Cerebellar nuclear complex (tissue), 1 donor: ENCODE measurements at regions not wholly inside any gene's neighbourhood (a gene's known extent, or its start where the extent isn't known, plus 50 kb on each side); places are given as distances from the start of the nearest gene placed in this dataset.

Experiments used
- DNase-seq, 2 experiments: peaks; one replicate each; lab custom pipeline; 2025; lab: John Stamatoyannopoulos, UW

DNA sequence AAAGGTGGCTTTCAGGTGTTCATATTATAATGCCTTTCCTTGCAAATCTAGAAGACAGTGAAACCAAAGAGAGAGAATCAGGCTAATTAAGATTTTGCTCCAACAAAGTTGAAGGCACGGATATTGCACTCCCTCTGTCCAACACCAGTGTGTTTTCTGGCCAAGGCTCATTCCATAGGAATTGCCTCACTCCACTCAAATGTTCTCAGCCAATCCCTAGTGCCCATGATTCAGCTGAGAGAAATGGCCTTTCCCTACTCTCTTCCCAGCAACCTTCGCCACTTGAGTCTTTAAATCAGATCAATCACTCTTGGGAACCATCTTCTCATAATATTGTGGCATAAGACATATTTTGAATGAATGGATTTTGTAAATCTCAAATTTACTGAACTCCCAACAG, 768.2 kb upstream of the ACVR2A start:
- DNase-seq = no peak

DNA sequence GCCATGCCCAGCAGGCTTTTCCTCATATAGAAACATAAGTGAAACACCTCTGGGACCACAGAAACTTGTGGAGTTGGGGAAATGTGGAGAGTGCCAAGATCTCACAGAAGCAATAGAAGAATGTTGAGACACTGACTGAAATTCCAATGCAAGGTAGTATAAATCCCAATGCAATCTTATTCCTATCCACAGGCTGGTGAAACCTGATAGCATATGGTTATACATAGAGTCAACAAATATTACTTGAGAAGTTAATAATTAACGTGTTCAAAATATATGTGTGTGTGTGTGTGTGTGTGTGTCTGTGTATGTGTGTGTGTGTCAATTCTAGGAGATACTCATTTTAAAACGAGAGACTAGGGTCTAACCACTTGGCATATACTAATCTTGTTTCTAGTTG, 776.8 kb upstream of the ACVR2A start:
- no peak for DNase-seq

DNA sequence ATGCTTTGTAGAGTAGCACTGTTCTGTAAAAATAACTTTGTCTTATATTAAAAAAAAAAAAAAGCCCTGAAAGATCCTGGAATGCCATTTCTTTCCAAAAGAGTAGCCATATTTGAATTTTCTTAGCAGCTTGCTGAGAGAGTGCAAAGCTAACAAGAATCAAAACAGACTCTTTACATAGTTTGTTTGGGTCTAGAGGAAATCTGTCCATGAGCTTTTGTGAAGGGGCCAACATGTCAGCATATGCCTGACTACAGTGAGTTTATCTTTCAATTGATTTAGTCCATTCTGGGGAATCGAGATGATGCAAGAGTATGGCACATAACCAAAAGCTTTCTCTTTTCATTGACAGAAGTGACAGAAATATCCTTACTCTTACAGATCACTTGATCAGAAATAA, 777.7 kb upstream of the ACVR2A start:
- no peak for DNase-seq

DNA sequence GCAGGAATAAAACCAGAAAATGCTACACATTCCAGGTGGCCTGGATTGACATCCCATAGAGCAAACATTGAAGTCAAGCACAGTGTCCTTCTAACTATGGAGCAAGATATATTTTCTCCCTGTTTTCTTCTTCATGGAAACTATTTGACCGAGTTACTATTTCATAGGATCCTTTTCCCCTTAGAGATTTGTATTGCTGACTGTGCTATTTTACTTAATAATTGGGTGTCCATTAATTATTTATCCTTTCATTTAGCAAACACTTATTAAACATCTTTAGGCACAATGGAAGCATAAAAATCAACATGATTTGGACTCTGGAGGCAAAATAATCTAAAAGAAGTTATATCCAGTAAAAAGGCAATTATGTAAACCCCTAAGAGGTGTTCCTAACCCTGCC, 782.8 kb upstream of the ACVR2A start:
- no peak for DNase-seq

DNA sequence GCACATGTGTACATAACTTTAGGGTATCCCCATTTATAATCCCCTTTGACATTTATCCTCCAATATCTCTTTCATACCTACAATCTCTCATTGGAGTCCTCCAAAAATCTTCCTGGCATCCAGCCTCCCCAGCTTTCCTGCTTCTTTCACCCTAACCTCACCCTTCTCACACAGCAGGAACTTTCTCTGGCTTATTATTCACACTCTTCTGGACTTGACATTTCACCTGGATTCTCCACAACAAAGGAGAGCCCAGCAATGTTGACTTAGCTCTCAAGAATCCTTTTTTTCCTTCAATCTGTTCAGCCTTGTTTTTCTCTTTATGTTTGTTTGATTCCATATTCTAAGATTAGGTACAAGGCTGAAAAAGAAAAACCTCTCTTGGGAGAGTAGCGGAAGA, 783.6 kb upstream of the ACVR2A start:
- DNase-seq = no peak

DNA sequence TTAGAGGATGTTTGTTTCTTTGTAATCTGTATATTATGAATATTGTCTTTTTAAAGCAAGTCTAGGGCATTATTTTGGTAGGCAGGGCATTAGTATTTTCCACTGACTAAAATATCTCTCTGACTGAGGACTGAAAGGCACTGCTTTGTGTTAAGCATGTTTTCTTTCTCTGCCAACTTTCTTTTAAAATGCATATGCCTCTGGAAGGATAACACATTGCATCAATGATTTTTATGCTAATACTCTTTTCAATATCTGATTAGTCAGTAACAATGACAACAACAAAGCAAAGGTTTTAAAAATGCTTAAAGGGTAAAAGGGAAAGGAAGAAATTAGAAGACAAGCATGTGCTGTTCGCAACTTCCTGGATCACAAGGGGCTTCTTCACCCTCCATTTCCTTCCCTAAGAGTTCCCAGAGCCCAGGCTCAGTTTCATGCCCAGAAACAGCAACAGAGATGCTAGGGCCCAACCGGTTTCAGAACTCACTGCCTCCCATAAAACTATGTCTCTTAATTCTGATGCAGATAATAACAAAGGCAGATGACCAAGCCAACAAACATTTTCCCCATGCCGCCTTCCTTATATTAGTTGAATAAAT, 786.8 kb upstream of the ACVR2A start:
- DNase-seq = no peak

DNA sequence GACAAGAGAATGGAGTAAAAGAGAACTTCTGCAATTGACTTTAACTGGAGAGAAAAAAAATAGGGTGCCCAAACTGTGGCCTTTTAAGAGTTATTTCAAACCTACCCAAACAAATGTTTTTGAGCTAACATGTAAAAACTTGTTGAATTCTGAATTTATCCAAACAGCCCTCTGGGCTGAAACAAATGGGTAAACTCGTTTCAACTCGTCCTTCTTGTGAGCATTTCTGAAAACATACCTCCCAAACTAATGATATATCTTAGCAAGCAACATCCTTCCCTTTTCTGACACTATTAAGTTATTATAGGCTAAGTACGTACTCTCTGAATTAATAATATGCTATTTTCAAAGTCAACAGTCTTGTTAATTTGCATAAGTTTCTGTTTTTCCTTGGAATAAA, 793.0 kb upstream of the ACVR2A start:
- no peak for DNase-seq

DNA sequence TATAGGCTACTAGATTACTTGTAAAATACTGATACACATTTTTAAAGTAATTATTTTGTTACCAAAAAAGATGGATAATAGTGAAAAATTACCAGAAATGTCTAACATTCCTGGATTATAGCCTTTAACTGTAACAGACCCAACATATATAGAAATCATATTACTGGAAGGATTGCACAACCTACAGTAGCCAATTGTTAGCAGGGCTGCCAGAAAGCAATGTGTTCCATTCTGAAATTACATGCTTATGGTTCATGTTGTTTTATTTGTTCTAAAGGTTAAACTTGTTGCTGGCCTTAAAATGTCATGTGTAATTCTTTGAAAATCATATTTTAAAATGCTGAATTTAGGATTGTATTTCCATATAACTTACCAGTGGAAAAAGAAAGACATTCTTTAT, 793.6 kb upstream of the ACVR2A start:
- DNase-seq = no peak

DNA sequence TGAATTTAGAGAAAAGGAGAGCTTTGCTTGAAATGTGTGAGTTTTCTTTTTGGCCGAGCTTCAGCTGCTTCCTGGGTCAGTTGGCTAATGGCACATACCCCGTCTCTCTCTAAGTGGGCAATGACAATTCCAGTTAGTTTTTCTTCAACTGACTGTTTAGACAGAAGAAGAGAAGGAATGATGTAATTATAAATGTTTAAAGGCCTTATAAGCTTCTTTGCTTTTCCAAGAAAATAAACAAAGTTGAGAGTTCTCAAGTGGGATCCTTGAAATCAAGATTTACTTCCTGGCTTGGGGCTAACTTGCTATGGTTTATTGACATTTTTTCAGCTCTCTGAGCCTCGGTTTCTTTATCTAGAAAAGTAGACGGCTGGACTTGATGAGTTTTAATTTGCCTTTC, 794.9 kb upstream of the ACVR2A start:
- DNase-seq = no peak

DNA sequence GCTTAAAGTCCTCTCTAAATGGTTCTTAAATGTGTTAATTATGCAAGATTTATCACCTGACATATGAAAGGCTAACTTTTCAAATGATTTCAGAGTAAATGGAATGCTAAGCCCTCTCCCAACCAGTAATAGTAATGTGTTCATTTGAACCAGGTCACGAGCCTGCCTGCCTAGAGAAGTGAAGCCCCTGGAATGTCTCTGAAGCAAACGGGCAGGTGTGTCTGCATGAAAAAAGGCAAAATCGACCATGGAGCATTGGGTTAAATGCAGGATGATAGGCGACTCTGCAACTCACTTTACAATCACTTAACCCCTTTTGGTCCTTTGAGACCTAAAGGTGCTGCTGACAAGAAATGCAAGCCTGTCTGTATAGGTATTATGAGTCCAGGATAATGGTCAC, 798.4 kb upstream of the ACVR2A start:
- no peak for DNase-seq

DNA sequence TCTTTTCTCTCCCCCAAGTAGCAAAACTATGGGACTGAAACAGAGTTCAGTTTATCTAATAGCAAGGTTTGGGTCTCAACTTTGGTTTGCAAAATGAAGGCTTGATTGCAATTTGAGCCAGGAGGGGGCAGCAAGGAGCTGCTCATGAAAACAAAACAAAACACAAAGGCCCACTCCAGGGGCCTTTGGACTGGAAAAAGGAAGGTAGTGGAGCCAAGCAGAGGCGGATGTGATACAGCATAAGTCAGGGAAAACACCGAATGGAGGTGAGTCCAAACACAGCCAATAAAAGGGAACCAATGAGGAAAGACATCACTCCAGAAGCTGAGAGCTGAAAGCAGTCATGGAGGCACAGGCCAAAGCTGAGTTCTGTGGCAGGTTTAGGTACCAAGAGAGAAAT, 799.7 kb upstream of the ACVR2A start:
- DNase-seq = no peak

DNA sequence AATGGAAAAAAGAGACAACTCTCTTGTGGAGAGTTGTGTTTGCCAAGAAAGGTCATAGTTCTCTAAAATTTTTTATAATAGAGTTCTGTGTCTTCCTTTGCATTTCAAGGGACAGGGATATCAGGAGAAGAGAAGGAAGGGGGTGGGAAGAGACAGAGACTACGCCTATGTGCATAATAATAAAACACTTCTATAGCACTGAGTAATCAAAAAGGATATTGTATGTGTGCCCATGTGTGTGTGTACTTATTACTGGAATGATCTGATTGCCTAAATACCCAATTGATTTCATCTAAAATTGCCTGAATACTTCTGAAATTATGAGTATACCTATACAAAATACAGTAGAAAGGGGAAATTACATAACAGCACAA, 803.7 kb upstream of the ACVR2A start:
- DNase-seq = no peak

DNA sequence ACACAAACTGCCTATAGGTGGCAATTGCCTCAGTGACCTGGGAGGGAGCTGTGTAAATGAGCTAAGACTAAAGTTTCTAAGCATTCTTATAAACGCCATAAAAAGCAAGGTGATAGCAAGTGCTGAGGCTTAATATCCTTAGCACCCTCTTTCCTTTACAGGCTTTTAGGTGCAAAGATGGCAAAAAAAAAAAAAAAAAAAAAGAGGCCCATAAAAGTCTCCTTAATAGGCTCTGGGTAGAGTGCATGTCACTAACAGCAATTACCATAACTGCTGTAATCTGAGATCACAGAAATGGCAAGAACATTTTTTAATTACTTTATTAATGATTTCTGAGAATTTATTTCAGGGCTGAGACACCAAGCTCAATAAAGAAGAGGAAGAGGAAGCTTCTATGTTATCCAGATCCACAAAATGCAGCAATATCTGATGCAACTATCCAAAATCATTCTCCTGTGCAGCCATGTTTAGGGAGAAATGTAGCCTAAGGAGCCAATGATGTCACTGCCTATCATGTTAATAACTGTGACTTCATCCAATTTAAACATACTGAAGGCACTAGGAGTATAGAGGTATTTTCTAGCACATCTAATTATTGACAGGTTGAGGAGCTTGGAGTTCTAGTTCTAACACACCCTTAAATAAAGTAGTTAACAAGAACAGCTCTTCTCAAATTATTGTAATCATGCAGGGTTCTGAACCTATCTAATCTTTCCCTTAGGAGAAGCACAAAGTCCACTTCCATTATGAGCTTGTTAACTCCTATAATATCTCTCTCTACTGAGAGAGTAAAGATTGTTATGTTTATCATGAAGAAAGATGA, 804.3 kb upstream of the ACVR2A start:
- DNase-seq = no peak

DNA sequence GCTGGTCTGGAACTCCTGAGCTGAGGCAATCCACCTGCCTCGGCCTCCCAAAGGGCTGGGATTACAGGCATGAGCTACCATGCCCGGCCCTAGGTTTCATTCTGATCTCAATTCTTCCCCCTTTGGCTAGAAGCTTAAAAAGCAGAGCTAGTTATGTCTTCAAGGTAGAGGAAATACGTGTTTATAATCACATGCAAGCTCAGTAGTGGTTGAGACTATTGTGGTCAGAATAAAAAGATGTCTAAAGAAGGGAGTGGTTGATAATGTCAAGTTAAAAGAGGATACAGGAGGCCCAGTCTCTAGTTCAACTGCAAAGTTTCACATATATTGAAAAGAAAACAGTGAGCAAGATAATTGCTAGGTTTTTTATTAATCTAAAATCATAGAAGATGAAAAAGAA, 807.8 kb upstream of the ACVR2A start:
- DNase-seq = no peak

DNA sequence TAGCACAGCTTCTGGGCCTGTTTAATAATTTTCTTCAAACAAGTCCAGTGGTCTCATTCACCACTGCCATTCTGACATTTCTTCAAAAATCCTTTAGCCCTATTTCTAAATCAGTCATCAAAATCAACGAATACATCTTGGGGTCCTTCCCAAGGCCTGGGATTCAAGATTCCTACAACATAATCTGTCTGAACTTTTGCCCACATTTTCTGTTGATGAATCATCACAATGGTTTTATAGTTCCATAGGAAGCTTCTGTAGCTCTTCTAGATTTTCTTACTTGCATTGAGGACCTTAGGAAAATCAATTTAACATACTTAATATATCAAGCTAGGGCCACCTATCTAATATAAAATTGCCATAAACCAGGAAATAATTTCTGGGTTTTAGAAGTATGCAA, 811.8 kb upstream of the ACVR2A start:
- no peak for DNase-seq

DNA sequence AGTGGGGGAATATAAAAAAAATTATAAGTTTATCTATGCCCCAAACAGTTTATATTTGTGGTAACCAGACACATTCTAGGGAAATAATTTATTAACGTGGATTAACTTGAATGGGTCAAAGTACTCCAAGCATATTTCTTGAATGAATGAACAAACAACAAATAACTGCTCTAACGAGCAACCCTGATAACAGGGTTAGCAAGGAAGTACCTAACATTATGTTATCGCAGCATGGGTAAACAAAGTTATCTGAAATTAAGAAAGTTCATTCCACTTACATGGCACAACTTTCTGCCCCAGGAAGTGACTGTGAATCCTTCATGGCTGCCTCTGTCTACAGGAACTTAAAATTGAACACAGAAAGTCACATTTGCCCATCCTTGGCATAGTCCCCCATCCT, 812.9 kb upstream of the ACVR2A start:
- no peak for DNase-seq

DNA sequence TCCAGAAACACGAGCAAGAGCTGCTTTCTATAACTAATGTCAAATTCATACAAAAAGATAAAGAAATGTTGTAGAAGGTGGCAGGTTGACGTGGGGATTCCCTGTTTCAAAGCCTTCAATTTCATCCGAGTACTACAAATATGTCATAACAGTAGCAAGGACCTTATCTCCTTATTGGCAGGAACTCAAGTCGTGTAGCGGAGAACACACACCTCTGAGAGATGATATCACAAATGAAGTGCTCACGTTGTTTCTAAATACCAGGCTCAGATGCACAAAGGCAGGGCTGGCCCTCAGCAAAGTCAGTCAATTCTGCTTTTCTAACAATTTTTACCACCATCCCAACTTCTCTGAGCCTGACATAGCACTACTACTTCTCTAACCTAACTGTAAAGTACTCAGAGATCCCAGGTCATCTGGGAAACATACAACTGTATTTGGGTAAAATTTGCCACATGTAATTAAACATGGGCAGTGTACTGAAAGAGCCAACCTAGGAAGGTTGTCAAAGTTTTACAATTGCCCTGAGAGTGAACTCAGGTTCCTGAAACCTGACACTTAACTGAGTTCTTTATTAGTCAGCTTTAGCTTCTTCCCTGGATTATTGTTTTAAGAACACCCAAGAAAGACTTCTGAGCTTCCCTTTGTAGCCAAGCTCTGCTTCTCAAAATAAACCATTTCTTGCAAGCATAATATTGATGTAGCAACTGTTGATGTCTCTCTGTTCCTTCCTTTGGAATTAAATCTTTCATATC, 813.7 kb upstream of the ACVR2A start:
- DNase-seq = no peak

DNA sequence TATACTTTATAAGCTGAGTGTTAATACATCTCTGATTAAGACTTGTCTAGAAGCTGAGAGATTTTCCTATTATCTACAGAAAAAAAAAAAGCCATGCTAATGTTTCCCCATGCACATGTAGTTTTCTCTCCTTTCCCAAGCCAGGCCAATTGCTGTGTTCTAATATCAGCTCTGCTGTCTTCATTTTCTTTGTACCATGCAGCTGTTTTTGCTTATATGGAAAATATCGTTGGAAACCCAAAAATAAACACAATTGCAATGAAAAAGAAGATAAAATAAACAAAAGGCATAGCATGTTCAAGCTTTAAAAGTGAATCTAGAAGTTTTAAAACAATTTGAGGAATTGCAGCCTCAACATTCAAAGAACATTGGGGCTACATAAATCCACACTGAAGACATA, 817.4 kb upstream of the ACVR2A start:
- DNase-seq = no peak

DNA sequence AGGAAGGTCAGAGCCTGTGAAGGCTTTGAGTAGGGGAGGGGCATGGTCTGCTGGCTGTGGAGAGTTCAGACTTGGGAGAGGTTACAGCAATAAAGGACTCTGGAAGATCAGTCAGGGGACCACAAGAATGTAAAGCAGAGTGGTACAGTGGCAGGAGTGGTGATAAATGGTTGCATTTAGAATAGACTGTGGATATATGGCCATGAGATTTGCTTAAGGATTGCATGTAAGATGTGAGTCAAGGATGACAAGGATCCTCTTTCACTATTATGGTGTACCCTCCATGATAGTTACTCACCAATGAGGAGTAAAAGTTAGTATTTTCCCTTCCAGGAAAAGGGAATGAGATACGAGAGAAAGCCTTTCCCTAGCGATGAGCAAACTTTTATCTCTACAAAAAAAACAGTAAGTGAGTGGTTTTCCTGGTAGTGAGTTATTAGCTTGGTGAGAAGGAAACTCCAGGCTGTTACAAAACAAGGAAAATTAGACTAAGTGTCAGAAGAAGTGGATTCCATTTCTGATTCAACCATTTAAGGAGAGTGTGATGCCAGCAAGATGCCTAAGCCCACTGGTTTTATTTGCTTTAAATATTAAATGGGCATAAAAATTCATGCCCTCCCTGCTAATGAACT, 818.0 kb upstream of the ACVR2A start:
- no peak for DNase-seq

DNA sequence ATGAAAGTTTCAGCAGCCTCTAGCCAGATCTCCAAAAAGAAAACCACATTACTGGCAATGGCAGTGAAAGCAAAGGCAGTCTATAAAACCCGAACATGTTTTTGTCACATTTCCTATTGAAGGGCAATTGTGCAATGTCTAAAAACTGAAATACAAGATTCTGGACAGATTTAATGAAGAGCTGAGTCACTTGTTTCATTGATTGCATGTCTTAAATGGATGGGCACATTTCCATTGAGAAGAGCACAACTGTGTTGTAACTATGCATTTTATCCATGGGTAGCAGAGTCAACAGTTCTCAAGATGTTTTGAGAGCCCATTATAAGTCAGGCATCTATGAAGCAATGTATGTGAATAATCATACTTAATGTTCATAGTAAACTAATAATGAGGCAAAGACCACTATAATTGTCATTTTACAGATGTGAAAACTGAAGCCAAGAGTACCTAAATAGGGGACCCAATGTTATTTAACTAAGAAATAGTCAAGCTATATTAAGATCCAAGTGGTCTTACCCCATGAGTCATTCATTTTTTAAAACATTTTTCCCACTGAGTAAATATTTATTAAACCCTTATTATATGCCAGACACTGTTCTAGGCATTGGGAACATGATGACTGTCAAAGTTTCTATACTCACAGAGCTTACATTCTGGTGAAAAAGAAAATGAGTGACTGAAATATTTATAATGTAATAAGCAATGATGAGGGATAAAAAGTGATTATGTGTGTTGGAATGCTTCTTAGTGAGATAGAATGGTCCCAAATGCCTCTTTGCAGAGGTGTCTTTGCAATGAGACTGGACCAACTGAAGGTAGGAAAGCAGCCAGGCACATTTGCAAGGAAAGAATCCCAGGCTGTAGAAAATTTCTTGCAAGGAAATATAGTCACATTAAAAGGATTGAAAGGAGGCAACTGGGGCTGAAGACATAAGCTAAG, 818.9 kb upstream of the ACVR2A start:
- no peak for DNase-seq

DNA sequence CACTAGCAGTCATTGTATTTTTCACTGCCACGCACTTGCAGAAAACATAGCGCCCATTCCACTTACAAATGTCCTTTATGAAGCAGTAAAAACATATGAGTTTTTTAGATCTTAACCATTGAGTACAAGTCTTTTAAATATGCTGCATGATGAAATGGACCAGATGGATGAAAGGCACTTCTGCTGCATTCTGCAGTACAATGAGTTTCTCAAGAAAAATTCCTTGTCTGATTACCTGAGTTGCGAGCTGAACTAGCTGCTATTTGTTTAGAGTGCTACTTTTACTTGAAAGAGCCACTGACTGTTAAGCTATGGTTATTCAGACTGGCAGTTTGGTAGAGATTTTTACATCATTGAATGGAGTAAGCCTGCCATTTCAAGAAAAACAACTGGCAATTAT, 825.5 kb upstream of the ACVR2A start:
- DNase-seq = no peak
